ENCODE measurements at regions not wholly inside any gene's neighbourhood (a gene's known extent, or its start where the extent isn't known, plus 50 kb on each side); places are given as distances from the start of the nearest gene placed in this dataset.
"Not testable (repeated sequence)": the region's sequence is repeated elsewhere in the genome, so short reads cannot be mapped to it uniquely, and the experiment has no call there.

DNA sequence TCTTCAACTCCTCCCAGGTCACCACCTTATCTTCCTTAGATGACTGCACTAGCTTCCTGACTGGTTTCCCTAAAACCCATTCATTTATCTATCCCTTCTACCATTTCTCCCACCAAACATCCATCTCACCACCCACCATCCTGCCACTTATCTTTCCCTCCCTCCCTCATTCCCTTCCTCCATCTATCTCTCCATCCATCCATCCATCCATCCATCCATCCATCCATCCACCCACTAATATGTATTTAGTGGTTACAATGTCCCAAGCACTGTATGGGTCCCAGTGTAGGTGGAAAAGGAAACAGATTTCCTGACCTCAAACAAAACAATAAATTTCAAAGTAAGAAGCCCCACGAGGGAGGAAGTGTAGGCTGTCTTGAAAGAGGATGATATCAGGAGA lies 59.3 kb upstream of the APCDD1L start:
- no peak overlapping the region for H3K4me3 ChIP-seq (ENCODE audit: low read depth, low read length)
- no peak for DNase-seq (ENCODE audit: low read depth)
- TF ChIP-seq, protein P1, sequence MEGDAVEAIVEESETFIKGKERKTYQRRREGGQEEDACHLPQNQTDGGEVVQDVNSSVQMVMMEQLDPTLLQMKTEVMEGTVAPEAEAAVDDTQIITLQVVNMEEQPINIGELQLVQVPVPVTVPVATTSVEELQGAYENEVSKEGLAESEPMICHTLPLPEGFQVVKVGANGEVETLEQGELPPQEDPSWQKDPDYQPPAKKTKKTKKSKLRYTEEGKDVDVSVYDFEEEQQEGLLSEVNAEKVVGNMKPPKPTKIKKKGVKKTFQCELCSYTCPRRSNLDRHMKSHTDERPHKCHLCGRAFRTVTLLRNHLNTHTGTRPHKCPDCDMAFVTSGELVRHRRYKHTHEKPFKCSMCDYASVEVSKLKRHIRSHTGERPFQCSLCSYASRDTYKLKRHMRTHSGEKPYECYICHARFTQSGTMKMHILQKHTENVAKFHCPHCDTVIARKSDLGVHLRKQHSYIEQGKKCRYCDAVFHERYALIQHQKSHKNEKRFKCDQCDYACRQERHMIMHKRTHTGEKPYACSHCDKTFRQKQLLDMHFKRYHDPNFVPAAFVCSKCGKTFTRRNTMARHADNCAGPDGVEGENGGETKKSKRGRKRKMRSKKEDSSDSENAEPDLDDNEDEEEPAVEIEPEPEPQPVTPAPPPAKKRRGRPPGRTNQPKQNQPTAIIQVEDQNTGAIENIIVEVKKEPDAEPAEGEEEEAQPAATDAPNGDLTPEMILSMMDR (IDR thresholded peaks at IDR 0.05; ENCODE audit: insufficient read depth, low read length) = no peak

DNA sequence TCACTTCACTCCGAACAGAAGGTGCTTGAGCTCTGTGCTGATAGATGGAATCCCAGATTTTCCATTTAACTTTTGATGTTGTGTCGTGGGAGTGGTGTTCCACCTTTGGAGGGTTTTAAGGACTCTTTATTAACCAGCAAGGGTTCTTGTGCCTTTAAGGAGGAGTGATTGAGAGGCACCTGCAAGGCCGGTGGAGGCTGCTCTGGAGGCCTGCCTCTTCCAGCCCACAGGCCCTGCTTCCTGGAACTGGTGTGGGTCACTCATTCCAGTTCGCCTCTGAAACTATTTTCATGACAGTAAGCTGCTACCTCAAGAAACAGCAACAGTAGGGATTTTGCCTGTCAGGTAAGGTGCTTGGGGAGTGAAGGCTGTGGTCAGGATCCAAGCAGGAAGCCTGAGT lies 58.8 kb upstream of the APCDD1L start:
- no peak overlapping the region for H3K4me3 ChIP-seq (ENCODE audit: low read depth, low read length)
- no peak for DNase-seq (ENCODE audit: low read depth)
- TF ChIP-seq, protein P1 (IDR thresholded peaks at IDR 0.05; ENCODE audit: insufficient read depth, low read length) = no peak

DNA sequence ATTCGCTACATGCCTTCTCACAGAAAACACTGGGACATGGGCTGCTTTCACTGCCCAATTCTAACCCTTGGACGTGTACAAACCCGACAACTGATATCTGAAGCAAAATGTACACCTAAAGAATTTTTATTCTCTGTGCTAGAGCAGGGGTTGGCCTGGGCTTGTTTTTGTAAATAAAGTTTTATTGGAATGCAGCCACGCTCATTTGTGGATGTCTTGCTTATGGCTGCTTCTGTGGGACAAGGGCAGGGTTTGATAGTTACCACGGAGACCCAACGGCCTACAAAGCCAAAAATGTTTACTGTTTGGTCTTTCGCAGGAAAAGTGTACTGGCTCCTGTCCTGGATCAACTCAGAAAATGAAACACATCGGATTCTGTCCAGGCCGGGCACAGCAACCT lies 58.1 kb upstream of the APCDD1L start:
- no peak for DNase-seq (ENCODE audit: low read depth)
- no peak overlapping the region for H3K4me3 ChIP-seq (ENCODE audit: low read depth, low read length)
- TF ChIP-seq, protein P1 (IDR thresholded peaks at IDR 0.05; ENCODE audit: insufficient read depth, low read length) = no peak

DNA sequence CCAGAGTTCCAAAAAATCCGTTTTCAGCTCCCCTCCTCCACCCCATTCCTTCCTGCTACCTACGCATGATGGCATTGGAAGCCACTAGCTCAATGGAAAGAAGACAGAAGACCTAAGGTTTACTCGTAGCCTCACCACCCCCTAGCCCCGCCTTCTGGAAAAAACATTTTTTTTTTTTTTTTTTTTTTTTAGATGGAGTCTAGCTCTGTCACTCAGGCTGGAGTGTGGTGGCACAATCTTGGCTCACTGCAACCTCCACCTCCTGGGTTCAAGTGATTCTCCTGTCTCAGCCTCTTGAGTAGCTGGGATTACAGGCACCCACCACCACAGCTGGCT lies 57.2 kb upstream of the APCDD1L start:
- not testable (repeated sequence) for DNase-seq (ENCODE audit: low read depth)

DNA sequence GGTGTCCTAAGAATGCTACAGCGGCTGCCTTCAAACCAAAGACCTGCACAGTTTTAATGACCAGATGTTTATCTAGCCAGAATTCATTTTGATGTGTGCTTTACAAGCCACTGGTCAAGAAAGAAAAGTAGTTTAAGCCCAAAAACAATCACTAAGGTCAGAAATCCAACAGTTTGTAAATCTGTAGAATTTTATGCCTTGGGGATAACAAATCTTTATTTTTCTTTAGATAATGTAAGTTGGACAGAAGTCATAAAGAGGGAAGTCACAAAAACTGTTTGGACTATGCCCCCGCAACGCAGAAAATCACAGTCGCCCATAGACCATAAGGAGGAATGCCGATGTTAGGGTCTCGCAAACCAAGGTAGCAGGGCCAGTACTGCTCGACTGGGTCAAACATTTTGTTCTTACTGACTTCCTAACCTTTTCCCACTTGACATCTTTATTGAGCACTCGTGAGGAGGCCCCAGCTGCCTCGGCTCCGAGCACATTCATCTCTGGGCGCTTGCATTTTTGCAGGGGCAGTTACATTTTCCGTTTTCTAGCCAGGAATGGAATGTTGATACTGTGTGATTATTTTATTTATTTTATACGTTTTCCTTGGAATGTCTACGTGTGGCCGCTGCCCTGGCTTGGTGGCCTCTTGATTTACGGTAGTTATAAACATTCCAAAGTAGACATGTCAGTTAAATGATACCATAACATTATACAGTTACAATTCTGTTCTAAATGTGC lies 56.7 kb upstream of the APCDD1L start:
- DNase-seq (ENCODE audit: low read depth) = no peak
- H3K4me3 ChIP-seq (ENCODE audit: low read depth, low read length) = no peak overlapping the region
- TF ChIP-seq, protein P1 (IDR thresholded peaks at IDR 0.05; ENCODE audit: insufficient read depth, low read length) = no peak

More for the DNA sequence above, 57.2 kb upstream of the APCDD1L start:
- H3K4me3 ChIP-seq (ENCODE audit: low read depth, low read length) = not testable (repeated sequence)

DNA sequence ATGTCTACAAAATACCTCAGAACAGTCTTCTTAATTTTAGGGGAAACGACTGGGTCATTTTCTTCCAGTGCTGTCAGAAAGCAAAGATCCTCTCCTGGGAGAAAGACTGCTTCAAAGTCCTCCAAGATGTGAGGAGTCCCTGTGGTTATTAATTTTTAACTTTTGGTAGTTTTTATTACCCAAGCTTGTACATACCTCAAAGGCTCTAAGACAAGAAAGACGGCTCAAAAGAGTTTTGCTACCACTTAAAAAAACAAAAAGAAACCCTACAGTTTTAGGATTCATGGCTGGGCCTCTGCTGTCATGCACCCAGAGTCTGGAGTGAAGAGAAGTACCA lies 56.1 kb upstream of the APCDD1L start:
- TF ChIP-seq, protein P1 (IDR thresholded peaks at IDR 0.05; ENCODE audit: insufficient read depth, low read length) = no peak
- no peak for DNase-seq (ENCODE audit: low read depth)

DNA sequence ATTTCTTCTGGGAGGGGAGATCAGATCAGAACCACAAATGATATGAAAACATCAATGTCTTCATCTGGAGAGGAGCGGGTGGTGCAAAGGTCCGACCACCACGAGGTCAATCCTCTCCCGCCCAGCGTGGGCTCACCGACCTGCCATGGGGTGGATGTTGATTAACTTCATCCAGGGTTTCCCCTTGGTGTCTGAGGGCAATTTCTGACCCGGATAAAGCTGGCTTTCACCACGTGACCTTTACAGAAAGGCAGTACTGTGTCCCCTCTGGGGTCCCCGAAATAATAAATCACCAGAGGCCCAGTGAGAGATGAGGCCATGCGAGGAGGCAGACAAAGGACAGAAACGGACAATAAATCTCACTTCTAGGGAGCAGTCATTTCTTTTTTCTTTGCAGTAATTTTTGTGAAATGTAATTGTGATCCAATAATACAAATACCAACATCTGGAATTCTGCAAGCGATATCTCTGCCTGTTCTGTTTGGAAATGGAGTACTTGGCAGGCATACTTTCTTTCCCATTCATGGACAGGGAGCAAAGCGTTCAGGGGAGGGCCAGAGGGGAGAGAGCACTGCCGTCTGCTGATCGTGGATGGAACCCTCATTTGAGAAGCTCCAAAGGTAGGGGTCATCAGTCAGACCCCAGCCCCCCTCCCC lies 55.1 kb upstream of the APCDD1L start:
- H3K4me3 ChIP-seq (ENCODE audit: low read depth, low read length) = no peak overlapping the region
- peak; percentile 77 for DNase-seq (ENCODE audit: low read depth)
- TF ChIP-seq, protein P1 (IDR thresholded peaks at IDR 0.05; ENCODE audit: insufficient read depth, low read length) = peak; percentile 8

More for the DNA sequence above, 56.1 kb upstream of the APCDD1L start:
- no peak overlapping the region for H3K4me3 ChIP-seq (ENCODE audit: low read depth, low read length)

All from fibroblast of the aortic adventitia (primary cell).